Parathyroid adenoma (tissue), 2 donors: ENCODE measurements at regions not wholly inside any gene's neighbourhood (a gene's known extent, or its start where the extent isn't known, plus 50 kb on each side); places are given as distances from the start of the nearest gene placed in this dataset.

ENCODE experiments used
- H2AFZ ChIP-seq: fragments of 300-600 bp; sonication (generic); one replicate; pipeline ENCODE4 v1.7.0; 2017; ENCODE audit warnings: antibody characterized with exemption, mild to moderate bottlenecking
- H3K27ac ChIP-seq: fragments of 300-600 bp; sonication (generic); one replicate; pipeline ENCODE4 v1.7.0; 2017
- H3K27me3 ChIP-seq: fragments of 300-600 bp; sonication (generic); one replicate; pipeline ENCODE4 v1.7.0; 2017; ENCODE audit warnings: low read length; ENCODE audit not compliant: control insufficient read depth, insufficient read depth
- H3K36me3 ChIP-seq: fragments of 300-600 bp; sonication (generic); one replicate; pipeline ENCODE4 v1.7.0; 2017; ENCODE audit warnings: low read length; ENCODE audit not compliant: control insufficient read depth, insufficient read depth
- H3K4me1 ChIP-seq: fragments of 300-600 bp; sonication (generic); one replicate; pipeline ENCODE4 v1.7.0; 2017; ENCODE audit warnings: control low read depth
- H3K4me2 ChIP-seq: fragments of 300-600 bp; sonication (generic); one replicate; pipeline ENCODE4 v1.7.0; 2017; ENCODE audit warnings: low read length
- H3K4me3 ChIP-seq: fragments of 300-600 bp; sonication (generic); one replicate; pipeline ENCODE4 v1.7.0; 2017; ENCODE audit warnings: low read depth, low read length
- H3K79me2 ChIP-seq: fragments of 300-600 bp; sonication (generic); one replicate; pipeline ENCODE4 v1.7.0; 2017; ENCODE audit warnings: control low read depth
- H3K9ac ChIP-seq: fragments of 300-600 bp; sonication (generic); one replicate; pipeline ENCODE4 v1.7.0; 2017; ENCODE audit warnings: mild to moderate bottlenecking
- H3K9me3 ChIP-seq: fragments of 300-600 bp; sonication (generic); one replicate; pipeline ENCODE4 v1.7.0; 2017; ENCODE audit warnings: low read length; ENCODE audit not compliant: control insufficient read depth
- CTCF ChIP-seq: fragments of 300-600 bp; sonication (generic); IDR thresholded peaks from one replicate; pipeline ENCODE4 v1.7.0; 2017; ENCODE audit warnings: antibody characterized with exemption, mild to moderate bottlenecking
- donor health status: primary hyperparathyroidism.

- Histone ChIP-seq H3K79me2 (no peaks in the 10 kb centered on the region), H3K4me2 (no peak overlapping the region), H3K27me3 (no peaks in the 10 kb centered on the region), H3K36me3 (no peaks in the 10 kb centered on the region), H2AFZ (no peak overlapping the region), H3K4me3 (no peak overlapping the region), H3K9ac (no peak overlapping the region), H3K9me3 (no peaks in the 10 kb centered on the region), H3K27ac (no peak overlapping the region), H3K4me1 (no peaks in the 10 kb centered on the region)
- no peak for TF ChIP-seq CTCF
These were observed 172.5 kb downstream of the RASEF start for GRCh38 chr9:82890401-82890800.

- H3K36me3 ChIP-seq, result no peaks in the 10 kb centered on the region
- H3K4me2 ChIP-seq, result no peak overlapping the region
- no peak overlapping the region for H2AFZ ChIP-seq
These were observed 172.1 kb downstream of the RASEF start for GRCh38 chr9:82890865-82891264.

GRCh38 chr9:82891321-82891720, 171.6 kb downstream of the RASEF start:
- TF ChIP-seq CTCF, result no peak
- Histone ChIP-seq H2AFZ (no peak overlapping the region), H3K27ac (no peak overlapping the region), H3K36me3 (no peaks in the 10 kb centered on the region), H3K9me3 (no peaks in the 10 kb centered on the region), H3K79me2 (no peaks in the 10 kb centered on the region), H3K4me1 (no peaks in the 10 kb centered on the region), H3K4me2 (no peak overlapping the region), H3K4me3 (no peak overlapping the region), H3K9ac (no peak overlapping the region), H3K27me3 (no peaks in the 10 kb centered on the region)

More at GRCh38 chr9:82890865-82891264, 172.1 kb downstream of the RASEF start:
- H3K9me3 ChIP-seq, result no peaks in the 10 kb centered on the region
- no peak overlapping the region for H3K4me3 ChIP-seq
- no peak for TF ChIP-seq CTCF
- no peaks in the 10 kb centered on the region for H3K4me1 ChIP-seq
- H3K9ac ChIP-seq, result no peak overlapping the region
- H3K27me3 ChIP-seq, result no peaks in the 10 kb centered on the region
- H3K27ac ChIP-seq, result no peak overlapping the region
- no peaks in the 10 kb centered on the region for H3K79me2 ChIP-seq

- no peak for TF ChIP-seq CTCF
- no peak overlapping the region for H3K9ac ChIP-seq
- H2AFZ ChIP-seq, result no peak overlapping the region
- H3K27me3 ChIP-seq, result no peaks in the 10 kb centered on the region
- no peak overlapping the region for H3K4me3 ChIP-seq
- H3K79me2 ChIP-seq, result no peaks in the 10 kb centered on the region
- no peak overlapping the region for H3K27ac ChIP-seq
- no peaks in the 10 kb centered on the region for H3K4me1 ChIP-seq
- H3K4me2 ChIP-seq, result no peak overlapping the region
- no peaks in the 10 kb centered on the region for H3K9me3 ChIP-seq
- H3K36me3 ChIP-seq, result no peaks in the 10 kb centered on the region
These were observed 169.4 kb downstream of the RASEF start for GRCh38 chr9:82893549-82893948.

GRCh38 chr9:82894548-82894947, 168.4 kb downstream of the RASEF start:
- Histone ChIP-seq H3K4me2 (no peak overlapping the region), H3K4me1 (no peaks in the 10 kb centered on the region), H3K9me3 (no peaks in the 10 kb centered on the region), H3K27me3 (no peaks in the 10 kb centered on the region), H3K4me3 (no peak overlapping the region), H3K9ac (no peak overlapping the region), H3K79me2 (no peaks in the 10 kb centered on the region), H3K36me3 (no peaks in the 10 kb centered on the region), H3K27ac (no peak overlapping the region), H2AFZ (no peak overlapping the region)
- no peak for TF ChIP-seq CTCF
